DMS 273 (cell line): ENCODE measurements at regions not wholly inside any gene's neighbourhood (a gene's known extent, or its start where the extent isn't known, plus 50 kb on each side); places are given as distances from the start of the nearest gene placed in this dataset.
"Not testable (repeated sequence)": the region's sequence is repeated elsewhere in the genome, so short reads cannot be mapped to it uniquely, and the experiment has no call there.

Source experiments
- DNase-seq: peaks from one replicate; lab custom pipeline; 2025; ENCODE audit not compliant: unreplicated experiment; lab: John Stamatoyannopoulos, UW

DNA sequence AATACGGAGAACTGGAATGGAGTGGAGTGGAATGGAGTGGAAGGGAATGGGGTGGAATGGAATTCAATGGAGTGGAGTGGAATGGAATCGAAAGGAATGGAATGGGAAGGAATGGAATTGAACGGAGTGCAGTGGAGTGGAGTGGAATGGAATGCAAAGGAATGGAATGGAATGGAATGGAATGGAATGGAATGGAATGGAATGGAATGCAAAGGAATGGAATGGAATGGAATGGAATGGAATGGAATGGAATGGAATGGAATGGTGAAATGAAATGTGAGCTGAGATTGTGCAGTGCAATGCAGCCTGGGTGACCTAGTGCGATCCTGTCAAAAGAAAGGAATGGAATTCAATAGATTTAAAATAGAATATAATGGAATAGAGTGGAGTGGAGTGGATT is 357.3 kb upstream of the WSB1 start:
- DNase-seq: not testable (repeated sequence)

DNA sequence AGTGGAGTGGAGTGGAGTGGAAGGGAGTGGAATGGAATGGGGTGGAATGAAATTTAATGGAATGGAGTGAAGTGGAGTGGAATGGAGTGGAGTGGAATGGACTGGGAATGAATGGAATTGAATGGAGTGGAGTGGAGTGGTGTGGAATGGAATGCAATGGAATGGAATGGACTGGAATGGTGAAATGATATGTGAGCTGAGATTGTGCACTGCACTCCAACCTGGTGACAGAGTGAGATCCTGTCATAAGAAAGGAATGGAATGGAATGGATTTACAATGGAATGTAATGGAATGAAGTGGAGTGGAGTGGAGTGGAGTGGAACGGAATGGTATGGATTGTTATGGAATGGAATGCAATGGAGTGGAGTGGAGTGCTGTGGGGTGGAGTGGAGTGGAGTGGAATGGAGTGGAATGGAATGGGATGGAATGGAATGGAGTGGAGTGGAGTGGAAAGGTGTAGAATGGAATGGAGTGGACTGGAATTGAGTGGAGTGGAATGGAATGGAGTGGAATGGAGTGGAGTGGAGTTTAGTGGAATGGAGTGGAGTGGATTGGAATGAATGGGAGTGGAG is 356.1 kb upstream of the WSB1 start:
- not testable (repeated sequence) for DNase-seq

DNA sequence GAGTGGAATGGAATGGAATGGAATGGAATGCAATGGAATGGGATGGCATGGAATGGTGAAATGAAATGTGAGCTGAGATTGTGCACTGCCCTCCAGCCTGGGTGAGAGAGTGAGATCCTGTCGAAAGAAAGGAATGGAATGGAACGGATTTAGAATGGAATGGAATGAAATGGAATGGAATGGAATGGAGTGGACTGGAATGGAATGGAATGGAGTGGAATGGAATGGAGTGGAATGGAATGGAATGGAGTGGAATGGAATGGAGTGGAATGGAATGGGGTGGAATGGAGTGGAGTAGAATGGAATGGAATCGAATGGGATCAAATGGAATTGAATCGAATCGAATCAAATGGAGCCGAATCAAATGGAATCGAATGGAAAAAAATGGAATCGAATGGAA is 354.2 kb upstream of the WSB1 start:
- DNase-seq: not testable (repeated sequence)

DNA sequence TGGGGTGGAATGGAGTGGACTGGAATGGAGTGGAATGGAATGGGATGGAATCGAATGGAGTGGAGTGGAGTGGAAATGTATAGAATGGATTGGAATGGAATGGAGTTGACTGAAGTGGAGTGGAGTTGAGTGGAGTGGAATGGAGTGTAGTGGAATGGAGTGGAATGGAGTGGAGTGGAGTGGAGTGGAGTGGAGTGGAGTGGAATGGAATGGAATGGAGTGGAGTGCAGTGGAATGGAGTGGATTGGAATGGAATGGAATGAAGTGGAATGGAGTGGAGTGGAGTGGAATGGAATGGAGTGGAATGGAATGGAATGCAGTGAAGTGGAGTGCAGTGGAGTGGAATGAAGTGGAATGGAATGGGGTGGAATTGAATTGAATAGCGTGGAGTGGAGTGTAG is 353.3 kb upstream of the WSB1 start:
- DNase-seq: not testable (repeated sequence)

DNA sequence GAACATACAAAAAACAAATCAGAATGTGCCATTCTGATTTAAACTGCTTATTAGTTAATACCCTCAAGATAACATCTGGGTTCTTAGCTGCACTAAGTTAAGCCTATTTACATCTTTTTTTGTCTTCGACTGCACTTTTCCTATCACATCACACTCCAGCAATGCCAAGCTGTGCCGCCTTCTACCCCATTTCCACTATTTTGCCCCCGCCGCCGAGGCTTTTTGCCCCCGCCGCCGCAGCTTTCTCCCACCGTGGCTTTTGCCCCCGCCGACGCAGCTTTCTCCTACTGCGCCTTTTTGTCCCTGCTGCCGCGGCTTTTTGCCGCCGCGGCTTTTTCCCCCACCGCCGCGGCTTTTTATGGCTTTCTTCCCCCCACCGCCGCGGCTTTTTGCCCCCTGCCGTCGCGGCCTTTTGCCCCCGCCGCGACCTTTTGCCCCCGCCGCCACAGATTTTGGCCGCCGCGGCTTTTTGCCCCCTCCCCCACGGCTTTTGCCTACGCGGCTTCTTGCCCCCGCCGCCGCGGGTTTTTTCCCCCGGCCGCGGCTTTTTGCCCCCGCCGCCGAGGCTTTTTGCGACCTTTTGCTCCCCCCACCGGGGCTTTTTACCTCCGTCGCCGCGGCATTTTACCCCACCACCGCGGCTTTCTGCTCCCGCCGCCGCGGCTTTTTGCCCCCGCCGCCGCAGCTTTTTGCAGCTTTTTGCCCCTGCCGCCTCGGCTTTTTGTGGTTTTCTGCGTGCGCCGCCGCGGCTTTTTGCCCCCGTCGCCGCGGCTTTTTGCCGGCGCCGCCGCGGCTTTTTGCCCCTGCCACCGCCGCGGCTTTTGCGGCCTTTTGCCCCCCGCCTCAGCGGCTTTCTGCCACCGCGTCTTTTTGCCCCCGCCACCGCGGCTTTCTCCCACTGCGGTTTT is 331.4 kb upstream of the WSB1 start:
- DNase-seq: no peak

DNA sequence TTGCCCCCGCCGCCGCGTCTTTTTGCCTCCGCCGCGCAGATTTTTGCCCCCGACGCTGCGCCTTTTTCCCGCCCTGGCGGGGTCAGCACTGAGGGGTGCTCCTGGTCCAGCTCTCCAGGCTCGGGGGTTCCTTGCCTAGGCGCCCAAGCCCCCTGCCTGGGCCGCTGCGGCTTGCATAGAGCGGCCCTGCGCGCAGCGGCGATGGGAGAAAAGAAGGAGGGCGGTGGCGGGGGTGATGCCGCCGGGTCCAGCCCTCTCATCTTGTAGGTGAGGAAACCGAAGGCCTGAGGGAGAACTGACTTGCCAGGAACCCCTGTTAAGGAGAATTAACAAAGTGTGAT is 330.8 kb upstream of the WSB1 start:
- no peak for DNase-seq

DNA sequence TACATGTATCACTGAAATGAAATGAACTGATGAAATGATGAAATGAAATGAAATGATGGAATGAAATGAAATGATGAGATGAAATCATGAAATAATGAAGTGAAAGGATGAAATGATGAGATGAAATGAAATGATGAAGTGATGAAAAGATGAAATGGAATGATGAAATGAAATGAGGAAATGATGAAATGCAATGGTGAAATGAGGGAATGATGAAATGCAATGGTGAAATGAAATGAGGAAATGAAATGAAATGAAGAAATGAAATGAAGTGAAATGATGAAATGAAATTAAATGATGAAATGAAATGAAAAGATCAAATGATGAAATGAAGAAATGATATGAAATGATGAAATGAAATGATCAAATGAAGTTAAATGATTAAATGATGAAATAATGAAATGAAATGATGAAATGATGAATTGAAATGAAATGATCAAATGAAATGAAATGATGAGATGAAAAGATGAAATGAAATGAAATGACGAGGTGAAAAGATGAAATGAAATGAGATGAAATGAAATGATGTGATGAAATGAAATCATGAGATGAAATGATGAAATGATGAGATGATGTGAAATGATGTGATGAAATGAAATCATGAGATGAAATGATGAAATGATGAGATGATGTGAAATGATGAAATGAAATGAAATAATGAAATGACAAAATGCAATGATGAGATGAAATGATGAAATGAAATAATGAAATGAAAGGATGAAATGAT is 327.9 kb upstream of the WSB1 start:
- DNase-seq: not testable (repeated sequence)

DNA sequence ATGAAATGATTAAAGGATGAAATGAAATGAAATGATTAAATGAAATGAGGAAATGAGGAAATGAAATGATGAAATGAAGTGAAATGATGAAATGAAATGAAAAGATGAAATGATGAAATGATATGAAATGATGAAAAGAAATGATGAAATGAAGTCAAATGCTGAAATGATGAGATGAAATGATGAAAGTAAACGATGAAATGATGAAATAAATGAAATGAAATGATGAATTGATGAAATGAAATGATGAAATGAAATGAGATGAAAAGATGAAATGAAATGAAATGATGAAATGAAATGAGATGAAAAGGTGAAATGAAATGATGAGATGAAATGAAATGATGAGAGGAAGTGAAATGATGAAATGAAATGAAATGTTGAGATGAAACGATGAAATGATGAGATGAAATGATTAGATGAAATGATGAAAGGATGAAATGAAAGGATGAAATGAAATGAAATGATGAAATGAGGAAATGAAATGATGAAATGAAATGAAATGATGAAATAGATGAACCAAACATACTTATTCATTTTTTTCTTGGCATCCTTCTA is 327.2 kb upstream of the WSB1 start:
- DNase-seq: not testable (repeated sequence)

DNA sequence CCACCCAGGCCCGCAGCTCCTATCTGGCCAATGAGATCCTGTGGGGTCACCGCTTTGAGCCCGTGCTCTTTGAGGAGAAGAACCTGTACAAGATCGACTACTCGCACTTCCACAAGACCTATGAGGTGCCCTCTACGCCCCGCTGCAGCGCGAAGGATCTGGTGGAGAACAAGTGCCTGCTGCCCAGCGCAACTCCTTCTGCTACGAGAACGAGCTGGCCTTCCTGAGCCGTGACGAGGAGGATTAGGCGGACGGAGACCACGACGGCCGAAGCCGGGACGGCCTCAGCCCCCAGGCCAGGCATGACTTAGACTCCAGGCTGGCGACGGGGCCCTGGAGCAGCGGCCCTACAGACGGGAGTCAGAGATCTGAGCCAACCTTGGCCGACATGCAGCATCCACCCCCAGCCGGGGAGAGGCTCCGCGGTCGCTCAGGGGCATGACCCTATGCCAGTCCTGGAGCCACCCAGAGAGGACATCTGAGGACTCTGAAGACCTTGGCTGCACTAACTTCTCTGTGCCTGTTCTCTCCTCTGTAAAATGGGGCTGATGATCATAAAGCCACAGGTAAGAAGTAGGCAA is 312.0 kb upstream of the WSB1 start:
- not testable (repeated sequence) for DNase-seq

DNA sequence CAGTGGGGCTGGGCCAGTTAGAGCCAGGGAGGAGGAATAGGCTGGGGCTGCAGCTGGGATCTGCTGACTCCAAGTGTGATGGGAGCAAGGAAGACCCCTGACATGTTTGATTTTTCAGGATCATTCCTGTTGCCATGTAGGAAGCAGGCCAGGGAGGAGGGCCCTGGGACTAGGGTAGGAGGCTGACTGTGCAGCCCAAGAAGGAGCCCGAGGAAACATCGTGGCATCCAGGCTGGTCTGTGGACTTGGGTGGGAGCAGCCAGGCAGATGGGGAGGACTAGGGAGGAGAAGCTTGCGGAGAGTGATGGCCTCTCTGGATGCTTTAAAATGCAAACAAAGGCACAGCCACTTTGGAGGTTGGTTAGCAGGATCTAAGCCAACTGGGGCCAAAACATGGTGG is 311.4 kb upstream of the WSB1 start:
- DNase-seq: not testable (repeated sequence)

DNA sequence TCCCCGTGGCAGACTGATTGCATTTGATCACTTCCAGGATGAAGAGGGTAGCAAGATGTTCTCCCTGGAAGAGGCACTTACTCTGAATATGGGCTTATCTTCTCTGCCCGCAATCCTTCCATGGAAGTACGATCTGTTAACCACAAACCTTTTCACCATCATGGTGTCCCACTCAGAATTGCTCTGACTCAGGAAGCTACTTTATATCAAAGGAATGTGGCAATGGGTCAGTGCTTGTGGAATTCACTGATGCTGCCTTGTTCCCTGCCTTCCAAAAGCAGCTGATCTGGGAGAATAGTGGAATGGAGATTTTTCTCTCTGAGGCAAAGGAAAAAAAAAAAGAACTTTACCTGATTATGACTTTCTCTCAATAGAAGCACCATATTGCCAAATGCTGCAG is 306.1 kb upstream of the WSB1 start:
- DNase-seq: not testable (repeated sequence)

DNA sequence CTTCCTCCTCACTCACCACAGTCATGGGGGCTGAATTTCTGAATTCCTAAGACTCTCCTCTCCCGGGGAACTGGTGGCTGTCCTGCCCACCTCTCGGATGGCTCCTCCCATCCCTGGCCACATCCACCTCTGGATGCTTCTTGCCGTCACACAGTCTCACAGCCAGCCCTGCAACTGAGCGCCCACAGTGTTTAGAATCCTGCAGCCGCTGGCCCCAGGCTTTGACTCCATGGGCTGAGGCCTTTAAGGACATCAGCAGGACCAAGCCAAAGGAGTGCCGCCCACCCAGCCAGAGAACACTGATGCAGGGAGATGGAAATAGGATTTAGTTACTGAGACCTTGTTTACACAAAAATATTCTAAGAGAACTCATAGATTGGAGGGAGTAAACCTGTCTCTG is 299.3 kb upstream of the WSB1 start:
- not testable (repeated sequence) for DNase-seq

DNA sequence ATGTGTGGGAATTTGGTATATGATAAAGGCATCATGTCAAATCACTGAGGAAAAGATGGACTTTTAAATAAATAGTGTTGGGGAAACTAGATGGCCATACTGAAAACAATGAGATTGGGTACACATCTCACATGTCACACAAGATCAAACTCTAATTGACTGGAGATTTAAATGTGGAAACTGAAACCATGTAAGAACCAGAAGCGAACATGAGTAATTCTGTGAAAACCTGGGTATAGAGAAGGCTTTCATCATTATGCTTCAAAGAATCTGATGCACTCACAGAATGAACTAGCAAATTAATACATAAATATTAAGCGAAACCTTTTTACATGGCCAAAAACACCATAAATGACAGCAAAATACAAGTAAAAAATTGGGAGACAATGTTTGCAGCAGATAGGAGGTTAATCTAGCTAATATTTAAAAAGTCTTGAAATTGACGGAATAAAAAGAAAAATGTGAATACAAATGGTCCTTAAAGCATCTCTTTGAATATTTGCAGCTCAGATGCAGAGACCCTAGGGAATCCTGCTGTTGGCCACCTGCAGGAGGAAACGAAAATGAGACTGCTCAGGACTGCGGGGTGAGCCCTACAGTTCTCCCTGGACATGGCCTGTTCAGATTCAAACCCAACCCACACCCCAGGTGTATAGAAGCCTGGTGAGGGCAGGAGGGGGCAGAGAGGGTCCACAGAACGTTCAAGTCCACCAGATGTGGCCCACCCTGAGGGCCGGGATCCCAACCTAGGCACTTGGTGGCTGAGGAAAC is 297.6 kb upstream of the WSB1 start:
- not testable (repeated sequence) for DNase-seq

DNA sequence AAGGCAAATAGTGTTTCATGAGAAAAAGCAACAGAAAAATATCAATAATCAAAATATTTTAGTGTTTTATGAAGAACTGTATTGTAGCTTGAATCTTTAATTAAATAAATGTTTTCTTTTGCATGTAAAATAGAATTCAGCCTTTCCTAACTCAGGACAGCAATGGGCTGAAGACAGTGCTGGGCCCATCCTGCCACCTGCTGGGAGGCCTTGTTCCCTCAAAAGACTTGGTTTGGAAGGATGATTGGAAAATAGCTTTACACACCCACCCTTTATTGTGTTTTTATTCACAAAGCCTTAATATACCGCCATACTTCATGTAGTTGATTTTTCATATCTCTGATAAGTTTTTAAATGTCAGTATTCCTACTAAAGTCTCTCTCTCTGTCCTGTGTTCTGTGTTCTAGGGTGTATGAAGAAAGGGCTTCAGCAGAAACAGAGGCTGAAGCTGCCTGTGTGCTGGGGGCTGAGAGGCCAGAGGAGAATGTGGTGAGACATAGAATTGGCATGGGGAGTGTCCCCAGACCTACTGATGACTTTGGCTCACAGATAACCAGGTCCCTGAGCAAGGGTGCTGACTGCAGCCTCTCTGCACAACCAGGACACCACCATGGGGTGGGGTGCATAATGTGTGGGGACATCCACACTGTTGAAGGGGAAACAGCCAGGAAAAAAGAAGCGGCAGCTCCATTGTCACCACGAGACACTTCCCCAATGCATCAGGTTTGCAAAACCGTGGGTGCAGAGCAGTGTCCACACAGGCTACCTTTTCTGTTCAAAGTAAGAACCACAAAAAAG is 286.0 kb upstream of the WSB1 start:
- not testable (repeated sequence) for DNase-seq

DNA sequence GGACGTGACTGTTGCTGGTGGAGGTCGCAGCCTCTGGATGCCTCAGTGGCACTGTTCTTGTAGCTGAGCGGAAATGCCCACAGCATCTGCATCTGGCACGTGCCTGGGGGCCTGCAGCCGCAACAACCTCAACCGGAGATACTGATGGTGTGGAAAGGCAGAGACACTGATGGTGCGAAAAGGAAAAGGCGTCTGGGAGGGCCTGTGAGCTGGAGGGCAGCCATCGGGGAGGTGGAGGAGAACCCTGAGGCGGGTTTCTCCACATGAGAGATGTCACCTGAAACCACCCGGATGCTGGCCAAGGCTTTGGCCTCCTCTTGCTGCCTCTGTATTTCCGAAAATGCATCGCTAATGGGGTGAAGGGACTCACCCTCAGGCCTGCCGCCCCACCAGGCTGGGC is 284.8 kb upstream of the WSB1 start:
- DNase-seq: no peak

DNA sequence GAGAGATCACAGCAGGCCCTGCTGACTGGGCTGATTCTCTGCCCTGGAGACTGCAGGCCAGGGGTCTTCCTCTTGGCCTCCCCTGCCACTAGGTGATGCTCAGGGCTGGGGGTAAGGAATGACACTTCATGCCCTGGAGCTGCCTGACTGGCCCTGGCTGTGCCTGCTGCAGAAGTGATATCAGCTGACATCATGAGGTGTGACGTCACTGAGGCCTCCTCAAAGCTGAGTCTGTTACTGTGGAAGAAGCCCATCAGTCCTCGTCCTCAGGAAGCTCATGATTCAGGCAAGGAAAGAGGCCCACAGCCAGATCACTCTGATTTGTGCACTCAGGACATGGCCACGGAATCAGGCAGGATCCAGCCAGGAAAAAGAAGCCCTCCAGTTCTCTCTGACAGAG is 283.8 kb upstream of the WSB1 start:
- DNase-seq: not testable (repeated sequence)

DNA sequence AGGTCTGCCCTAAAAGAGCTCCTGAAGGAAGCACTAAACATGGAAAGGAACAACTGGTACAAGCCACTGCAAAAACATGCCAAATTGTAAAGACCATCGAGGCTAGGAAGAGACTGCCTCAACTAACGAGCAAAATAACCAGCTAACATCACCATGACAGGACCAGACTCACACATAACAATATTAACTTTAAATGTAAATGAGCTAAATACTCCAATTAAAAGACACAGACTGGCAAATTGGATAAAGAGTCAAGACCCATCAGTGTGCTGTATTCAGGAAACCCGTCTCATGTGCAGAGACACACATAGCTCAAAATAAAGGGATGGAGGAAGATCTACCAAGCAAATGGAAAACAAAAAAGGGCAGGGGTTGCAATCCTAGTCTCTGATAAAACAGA is 263.4 kb upstream of the WSB1 start:
- not testable (repeated sequence) for DNase-seq

DNA sequence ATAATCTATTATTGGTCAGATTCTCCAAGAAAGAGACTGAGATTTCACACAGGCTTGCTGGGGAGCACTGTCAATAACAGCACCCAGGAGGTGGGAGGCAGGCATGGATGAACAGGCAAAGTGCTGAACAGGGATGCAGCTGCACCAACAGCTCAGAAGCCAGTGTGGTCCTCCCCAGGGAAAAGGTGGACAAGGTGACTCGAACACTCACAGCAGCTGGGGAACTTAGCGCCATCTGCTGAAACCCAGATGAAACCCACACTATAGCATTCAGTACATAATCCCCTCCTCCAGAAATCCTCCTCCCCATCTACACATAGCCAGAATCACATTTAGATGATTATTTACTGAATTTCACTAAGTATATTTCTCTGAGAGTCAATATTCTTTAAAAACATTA is 255.2 kb upstream of the WSB1 start:
- peak; percentile 37 for DNase-seq

DNA sequence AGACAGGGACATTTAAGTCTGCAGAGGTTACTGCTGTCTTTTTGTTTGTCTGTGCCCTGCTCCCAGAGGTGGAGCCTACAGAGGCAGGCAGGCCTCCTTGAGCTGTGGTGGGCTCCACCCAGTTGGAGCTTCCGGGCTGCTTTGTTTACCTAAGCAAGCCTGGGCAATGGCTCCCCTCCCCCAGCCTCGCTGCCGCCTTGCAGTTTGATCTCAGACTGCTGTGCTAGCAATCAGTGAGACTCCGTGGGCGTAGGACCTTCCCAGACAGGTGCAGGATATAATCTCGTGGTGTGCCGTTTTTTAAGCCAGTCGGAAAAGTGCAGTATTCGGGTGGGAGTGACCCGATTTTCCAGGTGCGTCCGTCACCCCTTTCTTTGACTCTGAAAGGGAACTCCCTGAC is 248.9 kb upstream of the WSB1 start:
- DNase-seq: not testable (repeated sequence)
